ENCODE measurements at regions not wholly inside any gene's neighbourhood (a gene's known extent, or its start where the extent isn't known, plus 50 kb on each side); places are given as distances from the start of the nearest gene placed in this dataset.

DNA sequence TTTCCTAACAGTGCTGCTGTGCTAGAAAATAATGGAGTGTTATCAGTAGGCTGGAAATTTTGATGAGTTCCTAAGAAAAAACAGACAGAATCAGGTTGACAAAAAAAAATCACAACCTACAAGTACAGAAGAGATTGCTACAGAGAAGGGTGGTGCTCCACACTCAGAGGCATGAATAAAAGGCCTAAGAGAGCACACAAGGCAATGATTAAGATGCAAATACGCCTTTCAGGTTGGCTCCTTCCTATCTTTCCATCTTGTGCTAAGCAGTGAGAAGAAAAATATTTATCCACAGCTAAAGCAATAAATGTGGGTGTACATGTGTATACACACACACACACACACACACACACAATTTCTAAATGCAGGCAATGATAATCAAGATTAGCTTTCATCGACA lies 130.6 kb upstream of the UBE2E3 start:
- TF ChIP-seq CTCF (conservative IDR thresholded peaks at IDR 0.05) (no peak), ZFX (IDR thresholded peaks at IDR 0.05) (no peak)

Measured in C4-2B (cell line).